HG03457 (cell line): ENCODE measurements at regions not wholly inside any gene's neighbourhood (a gene's known extent, or its start where the extent isn't known, plus 50 kb on each side); places are given as distances from the start of the nearest gene placed in this dataset.
"Not testable (repeated sequence)": the region's sequence is repeated elsewhere in the genome, so short reads cannot be mapped to it uniquely, and the experiment has no call there.

Source experiments
- ATAC-seq: cut with Tn5 transposase; IDR thresholded peaks from one replicate; pipeline ENCODE4 v1.9.1; 2021; ENCODE audit warnings: moderate number of reproducible peaks; ENCODE audit not compliant: unreplicated experiment

- ATAC-seq: no peak
Observed at GRCh38 chr6:112923940-112924587, 576.9 kb downstream of the RFPL4B start.

GRCh38 chr6:112925702-112926101 lies 578.6 kb downstream of the RFPL4B start:
- ATAC-seq: no peak

- ATAC-seq: no peak
Observed at GRCh38 chr6:112927641-112928320, 580.7 kb downstream of the RFPL4B start.

- ATAC-seq: no peak
Observed at GRCh38 chr6:112929641-112930040, 582.5 kb downstream of the RFPL4B start.

DNA sequence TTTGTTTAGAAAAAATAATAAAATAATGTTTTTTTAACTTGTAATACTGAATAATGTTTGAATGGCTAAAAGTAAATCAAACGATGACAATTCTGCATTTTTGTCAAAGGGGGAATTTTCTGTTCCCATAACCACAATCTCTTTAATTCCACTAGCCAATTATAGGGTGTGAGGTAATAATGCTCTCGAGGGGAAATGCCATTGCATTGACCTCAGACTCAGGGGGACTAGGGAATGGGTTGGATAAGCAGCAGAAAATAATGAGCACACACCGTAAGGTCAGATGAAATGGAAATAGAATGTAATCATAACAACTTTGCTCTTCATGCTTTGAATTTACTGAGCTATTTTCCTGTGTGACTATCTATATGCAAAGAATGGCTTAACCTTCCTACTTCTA lies 584.7 kb downstream of the RFPL4B start:
- no peak for ATAC-seq

DNA sequence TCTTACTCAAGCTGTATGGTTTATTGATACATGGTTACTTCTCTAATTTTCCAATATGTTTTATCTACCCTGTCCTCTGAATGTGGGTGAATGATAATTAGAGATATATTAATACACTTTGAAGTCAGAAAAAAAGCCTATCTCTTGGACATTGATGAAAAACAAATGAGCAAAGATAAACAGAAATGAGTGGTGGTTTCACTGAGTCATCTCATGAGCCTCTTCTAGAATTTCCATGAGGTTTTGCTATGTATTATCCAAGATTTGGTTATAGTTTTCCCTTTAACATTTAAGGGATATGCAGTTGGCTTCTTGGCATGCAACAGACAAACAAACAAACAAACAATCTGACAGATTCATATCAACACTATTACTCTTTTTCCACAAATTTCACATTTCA lies 586.8 kb downstream of the RFPL4B start:
- ATAC-seq: no peak

GRCh38 chr6:112934433-112935327 lies 587.5 kb downstream of the RFPL4B start:
- ATAC-seq: no peak

DNA sequence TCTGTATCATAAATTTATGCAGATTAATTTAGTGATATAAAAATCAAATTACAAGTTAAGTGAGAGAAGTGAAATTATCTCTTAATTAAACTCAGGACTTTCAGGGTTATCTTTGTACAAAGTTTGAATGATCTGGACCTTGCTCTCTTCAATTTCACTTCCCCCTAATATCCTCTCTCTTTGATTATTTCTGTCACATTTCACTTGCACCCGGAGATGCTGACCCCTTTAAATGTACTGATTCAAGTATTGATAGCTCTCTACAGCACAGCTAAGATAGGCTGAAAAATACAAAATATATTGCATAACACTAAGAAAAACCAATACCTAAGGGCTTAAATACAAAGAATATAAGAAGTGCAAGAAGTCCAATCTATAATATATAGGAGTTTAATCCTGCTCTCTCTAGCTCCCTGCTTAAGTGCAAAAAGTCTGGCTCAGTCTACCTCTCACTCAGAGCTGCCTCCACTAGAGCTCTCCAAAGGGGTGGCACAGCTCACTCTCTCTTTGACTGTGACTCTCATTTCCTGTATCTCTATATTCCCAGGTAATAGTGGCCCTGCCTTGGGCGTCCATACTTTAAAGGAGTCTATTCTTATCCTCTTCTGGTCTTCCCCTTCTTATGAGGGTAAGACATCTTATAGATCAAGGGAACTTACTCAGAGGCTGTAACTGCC lies 588.4 kb downstream of the RFPL4B start:
- no peak for ATAC-seq

DNA sequence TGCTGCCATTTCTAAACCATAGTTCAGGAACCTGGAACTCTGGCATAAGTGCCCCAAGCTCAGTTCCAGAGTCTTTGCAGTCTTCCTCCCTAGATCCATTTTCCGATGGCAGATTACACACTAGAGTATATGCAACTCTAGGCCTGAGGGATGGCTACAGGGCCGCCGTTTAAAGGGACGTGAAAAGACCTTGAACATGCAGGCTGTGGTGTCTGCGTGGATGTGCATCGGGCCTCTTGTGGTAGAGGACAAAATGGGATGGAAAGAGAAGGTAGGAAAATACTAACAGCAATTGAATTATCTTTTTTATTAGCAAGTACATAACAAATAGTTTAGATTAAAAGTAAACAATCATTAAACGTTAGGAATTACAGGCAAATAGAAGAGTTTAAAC lies 588.9 kb downstream of the RFPL4B start:
- ATAC-seq: no peak

- no peak for ATAC-seq
Observed at GRCh38 chr6:112936504-112936903, 589.4 kb downstream of the RFPL4B start.

- not testable (repeated sequence) for ATAC-seq
Observed at GRCh38 chr6:112937690-112938089, 590.6 kb downstream of the RFPL4B start.

DNA sequence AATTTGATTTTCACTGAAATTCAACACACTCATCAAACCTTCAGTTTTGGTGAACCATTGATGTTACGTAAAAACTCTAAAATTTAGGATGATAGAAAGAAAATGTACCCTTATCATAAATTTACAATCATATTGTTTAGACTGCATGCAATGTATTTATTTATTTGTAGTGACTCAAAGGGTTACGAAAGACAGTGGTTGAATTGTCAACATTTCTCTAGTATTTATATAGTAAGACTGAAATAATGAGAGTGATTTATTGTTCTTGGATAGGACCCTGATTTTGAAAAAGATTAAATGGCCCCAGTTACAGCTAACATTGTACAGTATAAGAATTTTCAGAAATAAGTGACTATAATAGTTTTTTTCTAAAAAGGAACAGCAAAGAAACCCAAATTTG lies 591.5 kb downstream of the RFPL4B start:
- no peak for ATAC-seq

DNA sequence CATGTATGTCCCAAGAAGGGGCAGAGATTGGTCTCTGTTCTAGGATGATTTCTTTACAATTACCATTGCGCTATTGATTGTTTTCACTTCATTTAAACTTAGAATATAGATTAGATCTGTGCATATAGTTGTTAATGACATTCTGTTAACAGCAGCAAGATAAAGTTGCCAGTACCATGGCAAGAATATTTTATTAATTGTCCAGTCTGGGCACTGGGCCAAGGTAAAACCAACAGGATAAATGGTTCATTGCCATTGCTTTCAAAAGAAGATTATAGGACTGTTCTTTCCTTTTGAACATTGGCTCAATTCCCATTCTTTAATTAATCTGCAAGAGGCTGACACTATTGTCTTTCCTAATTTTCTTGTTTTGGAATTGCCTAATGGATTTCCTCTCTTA lies 592.4 kb downstream of the RFPL4B start:
- no peak for ATAC-seq

- no peak for ATAC-seq
Observed at GRCh38 chr6:112941613-112942012, 594.5 kb downstream of the RFPL4B start.

DNA sequence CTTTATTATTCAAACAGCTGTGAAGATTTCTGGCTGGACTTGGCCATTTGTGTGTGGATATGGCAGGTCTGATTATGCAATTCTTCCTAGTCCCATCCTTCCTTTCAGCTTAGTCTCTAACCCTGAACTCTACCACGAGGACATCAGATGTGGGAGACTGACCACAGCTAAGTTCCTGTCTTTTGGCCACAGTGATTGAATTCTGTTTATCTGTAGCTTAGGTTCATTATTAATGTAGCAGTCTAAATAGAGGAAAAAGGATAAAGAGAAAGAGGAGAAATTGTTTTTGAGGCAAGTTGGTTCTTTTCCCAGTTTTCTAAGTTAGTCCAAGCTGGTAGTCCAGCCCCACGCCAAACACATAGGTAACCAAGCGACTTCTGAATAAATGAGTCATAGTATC lies 598.9 kb downstream of the RFPL4B start:
- no peak for ATAC-seq

DNA sequence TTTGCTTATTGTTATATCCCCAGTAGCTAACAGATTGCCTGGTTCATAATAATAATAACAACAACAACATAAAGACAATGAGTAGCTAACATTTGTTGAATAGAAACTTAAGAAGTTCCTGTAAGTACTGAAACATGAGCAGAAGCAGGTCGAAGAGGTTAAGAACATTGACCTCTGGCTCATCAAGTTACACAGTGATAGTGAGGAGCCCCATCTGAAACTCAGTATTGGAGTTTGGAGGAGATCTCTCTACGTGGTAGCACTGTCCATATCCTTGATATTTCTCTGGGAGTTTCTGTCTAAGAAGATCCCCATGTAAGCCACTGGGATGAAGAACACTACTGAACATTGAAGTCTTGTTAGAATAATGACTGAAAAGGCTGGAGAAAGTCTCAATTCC lies 600.4 kb downstream of the RFPL4B start:
- no peak for ATAC-seq

DNA sequence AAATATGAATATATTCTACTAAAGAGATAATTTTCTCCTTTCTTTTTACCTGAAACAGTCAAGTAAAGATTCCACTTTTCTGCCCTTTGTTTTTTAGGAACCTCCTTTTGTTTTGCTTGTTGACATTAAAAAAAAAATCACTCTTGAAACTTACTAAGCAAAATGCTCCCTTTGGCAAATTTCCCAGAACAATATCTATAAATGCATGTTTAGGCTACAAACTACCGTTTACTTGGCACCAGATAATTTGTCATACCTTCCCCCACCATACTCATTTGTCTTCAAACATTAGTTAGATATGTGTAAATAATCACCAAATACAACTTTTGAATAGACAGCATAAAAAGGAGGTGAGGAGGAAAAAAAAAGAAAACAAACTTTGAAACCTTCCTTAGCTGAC lies 604.7 kb downstream of the RFPL4B start:
- no peak for ATAC-seq

- ATAC-seq: not testable (repeated sequence)
Observed at GRCh38 chr6:112955743-112956142, 608.6 kb downstream of the RFPL4B start.

DNA sequence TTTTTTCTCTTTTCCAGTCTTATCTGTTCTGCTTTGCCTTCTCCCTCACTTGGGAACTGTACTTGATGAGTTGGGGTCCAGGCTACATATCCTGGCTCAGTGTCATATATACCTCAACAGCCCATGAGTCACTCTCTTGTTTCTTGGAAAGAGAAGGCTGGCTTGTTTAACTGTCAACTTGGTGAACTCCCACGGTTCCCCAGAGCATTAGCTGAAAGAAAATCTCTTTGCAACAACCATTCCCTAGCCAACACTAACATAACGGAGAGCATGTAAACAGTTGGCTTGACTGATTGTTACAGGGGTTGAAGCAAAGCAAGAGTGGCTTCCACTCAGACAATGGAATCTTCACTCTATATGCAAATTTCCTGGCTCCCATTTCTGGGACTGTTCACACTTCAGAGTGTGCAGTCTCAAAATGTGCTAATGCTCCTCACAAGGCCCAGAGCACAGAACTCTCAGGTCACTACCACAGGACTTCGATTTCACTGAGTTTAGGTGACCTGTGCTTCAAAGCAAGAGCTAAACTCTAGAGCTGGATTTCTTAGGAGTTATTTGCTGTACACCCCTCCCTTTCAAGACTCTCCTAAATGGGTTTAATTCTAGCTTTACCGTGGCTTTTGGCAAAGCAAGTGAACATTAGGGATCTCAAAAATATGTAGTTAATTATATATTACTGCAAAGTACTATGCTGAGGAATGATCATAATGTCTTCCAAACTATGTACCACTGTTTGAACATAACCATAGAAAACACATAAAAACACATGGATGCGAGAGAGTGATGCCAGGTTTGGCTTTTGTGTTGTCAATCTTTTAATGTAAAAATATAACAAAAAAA lies 609.8 kb downstream of the RFPL4B start:
- ATAC-seq: no peak

GRCh38 chr6:112957536-112957916 lies 610.4 kb downstream of the RFPL4B start:
- no peak for ATAC-seq
